Immature natural killer cell (primary cell): ENCODE measurements at regions not wholly inside any gene's neighbourhood (a gene's known extent, or its start where the extent isn't known, plus 50 kb on each side); places are given as distances from the start of the nearest gene placed in this dataset.

ENCODE experiments used
- DNase-seq, 3 donors: peaks; one replicate each; pipeline ENCODE4 v3.0.0; 2022; ENCODE audit warnings: mixed read lengths in 1 of 3
- H3K27ac Mint-ChIP-seq, 6 donors: one replicate each; pipeline ENCODE4 v1.8.0; 2020; ENCODE audit warnings: mixed read lengths in 6 of 6, mild to moderate bottlenecking in 5 of 6, inconsistent platforms in 4 of 6, moderate library complexity in 3 of 6
- H3K27me3 Mint-ChIP-seq, 3 donors: one replicate each; pipeline ENCODE4 v1.8.0; 2020 to 2021; ENCODE audit warnings: low read depth in 3 of 3, mild to moderate bottlenecking in 3 of 3, mixed read lengths in 3 of 3, moderate library complexity in 3 of 3, inconsistent platforms in 1 of 3
- H3K36me3 Mint-ChIP-seq, 3 donors: one replicate each; pipeline ENCODE4 v1.8.0; 2020; ENCODE audit warnings: mixed read lengths in 3 of 3, inconsistent platforms in 2 of 3, mild to moderate bottlenecking in 2 of 3
- H3K4me1 Mint-ChIP-seq, 2 donors: one replicate each; pipeline ENCODE4 v1.8.0; 2020; ENCODE audit warnings: inconsistent platforms in 2 of 2, mild to moderate bottlenecking in 2 of 2, mixed read lengths in 2 of 2, moderate library complexity in 1 of 2
- H3K4me3 Mint-ChIP-seq, 5 donors: one replicate each; pipeline ENCODE4 v1.8.0; 2020; ENCODE audit warnings: mild to moderate bottlenecking in 5 of 5, mixed read lengths in 5 of 5, inconsistent platforms in 3 of 5, moderate library complexity in 3 of 5
- H3K9me3 Mint-ChIP-seq, 6 donors: one replicate each; pipeline ENCODE4 v1.8.0; 2020; ENCODE audit warnings: mild to moderate bottlenecking in 6 of 6, mixed read lengths in 6 of 6, inconsistent platforms in 4 of 6, moderate library complexity in 3 of 6

DNA sequence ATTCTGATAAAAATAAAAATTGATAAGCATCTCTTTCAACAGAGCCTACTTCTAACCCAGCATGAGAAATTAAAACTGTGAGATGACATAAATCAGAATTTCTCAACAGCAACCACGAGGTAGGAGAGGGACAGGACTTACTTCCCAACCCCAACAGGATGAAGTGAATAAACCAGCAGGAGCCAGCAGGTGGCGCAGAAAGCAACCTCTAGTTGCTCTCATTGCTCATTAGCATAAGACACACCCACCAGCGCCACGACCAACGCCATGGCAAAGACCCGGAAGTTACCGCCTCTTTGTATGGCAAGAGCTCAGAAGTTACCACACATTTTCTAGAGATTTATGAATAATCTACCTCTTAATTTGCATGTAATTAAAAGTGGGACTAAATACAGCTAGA is 189.4 kb upstream of the CDH8 start:
- H3K9me3 Mint-ChIP-seq, result peaks cover 3 to 41% (median 14%) of the 10 kb centered on the region in 6 donors
- no peak overlapping the region for H3K27ac Mint-ChIP-seq
- no peak overlapping the region for H3K4me3 Mint-ChIP-seq
- H3K4me1 Mint-ChIP-seq, result no peaks in the 10 kb centered on the region
- DNase-seq, result no peak
- H3K27me3 Mint-ChIP-seq, result no peaks in the 10 kb centered on the region
- H3K36me3 Mint-ChIP-seq, result no peaks in the 10 kb centered on the region

DNA sequence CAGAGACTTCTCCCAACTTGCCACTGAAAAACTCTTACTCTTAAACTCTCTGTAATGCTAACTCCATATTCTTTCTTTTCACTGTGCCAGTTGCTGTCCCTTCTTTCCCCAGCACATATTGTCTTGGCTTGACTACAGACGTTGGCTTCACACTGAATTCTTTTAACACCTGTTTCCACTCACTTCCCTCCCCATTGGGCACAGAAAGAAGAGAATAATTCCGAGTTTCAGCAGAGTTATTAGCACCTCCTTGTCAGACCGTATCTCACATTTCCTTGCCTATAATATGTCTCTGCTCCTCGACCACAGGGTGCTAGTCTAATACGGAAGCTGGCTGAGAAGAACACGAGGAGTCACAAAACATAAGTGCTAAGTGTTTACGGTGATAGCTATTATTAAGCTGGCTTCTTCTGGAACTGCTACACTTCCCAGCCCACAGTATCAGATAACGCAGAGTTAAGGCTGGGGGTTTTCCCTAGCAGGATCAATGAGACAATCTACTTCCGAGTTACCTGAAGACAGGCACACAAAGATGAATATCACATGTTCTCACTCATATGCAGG is 188.5 kb upstream of the CDH8 start:
- DNase-seq, result no peak
- Mint-ChIP-seq H3K9me3 (peaks cover 3 to 47% (median 18%) of the 10 kb centered on the region in 6 donors), H3K27me3 (no peaks in the 10 kb centered on the region), H3K4me1 (no peaks in the 10 kb centered on the region), H3K4me3 (no peak overlapping the region), H3K36me3 (no peaks in the 10 kb centered on the region), H3K27ac (no peak overlapping the region)

DNA sequence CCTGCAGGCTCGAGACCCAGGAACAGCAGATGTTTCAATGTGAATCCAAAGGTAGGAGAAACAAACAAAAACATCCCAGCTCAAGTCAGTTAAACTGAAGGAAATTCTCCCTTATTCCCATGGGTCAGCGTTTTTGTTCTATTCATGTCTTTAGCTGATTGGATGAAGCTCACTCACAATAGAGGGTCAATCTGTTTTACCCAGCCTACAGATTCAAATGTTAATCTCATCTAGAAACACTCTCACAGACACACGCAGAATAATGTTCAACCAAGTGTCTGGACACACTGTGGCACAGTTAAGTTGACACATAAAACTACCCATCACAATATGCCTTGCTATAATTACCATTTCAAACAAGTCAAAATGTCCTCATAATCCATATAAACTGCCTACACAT is 180.6 kb upstream of the CDH8 start:
- no peak for DNase-seq
- H3K4me3 Mint-ChIP-seq, result no peak overlapping the region
- no peaks in the 10 kb centered on the region for H3K27me3 Mint-ChIP-seq
- peaks cover 4 to 45% (median 21%) of the 10 kb centered on the region in 6 donors for H3K9me3 Mint-ChIP-seq
- H3K36me3 Mint-ChIP-seq, result no peaks in the 10 kb centered on the region
- H3K27ac Mint-ChIP-seq, result no peak overlapping the region
- no peaks in the 10 kb centered on the region for H3K4me1 Mint-ChIP-seq

DNA sequence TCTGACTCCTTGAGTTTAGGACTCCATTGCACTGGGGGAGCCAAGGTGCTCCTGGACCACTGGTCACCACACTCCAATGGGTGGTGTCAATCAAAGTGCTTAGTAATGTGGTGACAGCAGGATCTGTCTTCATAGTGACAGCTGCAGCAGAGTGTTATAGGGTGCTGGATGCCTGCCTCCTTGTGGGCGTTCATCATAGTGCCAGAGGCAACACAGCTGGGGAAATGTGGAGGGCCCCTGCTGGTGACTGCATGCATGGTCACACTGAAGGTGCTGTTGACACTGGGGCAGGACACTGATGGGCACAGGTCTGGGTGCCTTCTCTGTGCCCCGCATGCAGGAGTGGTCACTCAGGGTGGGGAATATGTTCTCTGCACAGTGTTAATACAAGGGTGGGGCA is 177.5 kb upstream of the CDH8 start:
- peak overlapping the region in 1 of 6 donors; percentile 8 for H3K27ac Mint-ChIP-seq
- peaks cover 0 to 2% (median 1%) of the 10 kb centered on the region in 3 donors for H3K27me3 Mint-ChIP-seq
- H3K4me3 Mint-ChIP-seq, result no peak overlapping the region
- DNase-seq, result no peak
- peaks cover 7 to 55% (median 31%) of the 10 kb centered on the region in 6 donors for H3K9me3 Mint-ChIP-seq
- no peaks in the 10 kb centered on the region for H3K4me1 Mint-ChIP-seq
- H3K36me3 Mint-ChIP-seq, result peaks cover 0 to 3% (median 0%) of the 10 kb centered on the region in 3 donors

DNA sequence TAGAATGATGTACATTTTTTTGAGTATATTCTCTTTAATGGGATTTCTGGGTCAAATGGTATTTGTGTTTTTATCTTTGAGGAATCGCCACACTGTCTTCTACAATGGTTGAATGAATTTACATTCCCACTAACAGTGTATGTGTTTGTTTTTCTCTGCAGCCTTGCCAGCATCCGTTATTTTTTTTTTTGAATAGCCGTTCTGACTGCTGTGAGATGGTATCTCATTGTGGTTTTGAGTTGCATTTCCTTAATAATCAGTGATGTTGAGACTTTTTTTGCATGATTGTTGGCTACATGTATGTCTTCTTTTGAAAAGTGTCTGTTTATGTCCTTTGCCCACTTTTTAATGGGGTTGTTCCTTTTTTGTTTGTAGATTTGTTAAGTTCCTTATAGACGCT is 172.7 kb upstream of the CDH8 start:
- no peak overlapping the region for H3K4me3 Mint-ChIP-seq
- no peak overlapping the region for H3K27ac Mint-ChIP-seq
- no peaks in the 10 kb centered on the region for H3K4me1 Mint-ChIP-seq
- H3K9me3 Mint-ChIP-seq, result peaks cover 5 to 72% (median 26%) of the 10 kb centered on the region in 6 donors
- peaks cover 0 to 2% (median 1%) of the 10 kb centered on the region in 3 donors for H3K27me3 Mint-ChIP-seq
- H3K36me3 Mint-ChIP-seq, result peaks cover 0 to 3% (median 3%) of the 10 kb centered on the region in 3 donors
- DNase-seq, result no peak

DNA sequence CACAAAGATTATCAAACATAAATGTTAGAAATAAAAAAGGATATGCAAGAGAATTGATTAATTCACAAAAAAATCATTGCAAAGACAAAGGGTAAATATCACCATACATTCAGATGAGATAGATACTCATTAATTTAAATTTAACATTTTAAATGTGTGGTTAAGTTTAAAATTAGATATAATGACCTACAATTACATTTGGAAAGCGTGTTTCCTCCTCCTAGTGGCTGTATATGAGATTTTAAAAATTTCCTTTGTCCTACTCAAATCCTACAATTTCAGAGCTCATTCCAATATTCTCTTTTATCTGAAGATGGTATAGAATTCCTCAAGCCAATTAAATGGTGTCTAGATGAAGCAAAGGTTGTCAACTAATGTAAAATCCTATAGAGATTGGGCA is 169.2 kb upstream of the CDH8 start:
- H3K4me1 Mint-ChIP-seq, result no peaks in the 10 kb centered on the region
- peaks cover 0 to 2% (median 0%) of the 10 kb centered on the region in 3 donors for H3K27me3 Mint-ChIP-seq
- H3K36me3 Mint-ChIP-seq, result peaks cover 0 to 5% (median 0%) of the 10 kb centered on the region in 3 donors
- H3K4me3 Mint-ChIP-seq, result no peak overlapping the region
- H3K9me3 Mint-ChIP-seq, result peaks cover 6 to 50% (median 9%) of the 10 kb centered on the region in 6 donors
- no peak overlapping the region for H3K27ac Mint-ChIP-seq
- no peak for DNase-seq

DNA sequence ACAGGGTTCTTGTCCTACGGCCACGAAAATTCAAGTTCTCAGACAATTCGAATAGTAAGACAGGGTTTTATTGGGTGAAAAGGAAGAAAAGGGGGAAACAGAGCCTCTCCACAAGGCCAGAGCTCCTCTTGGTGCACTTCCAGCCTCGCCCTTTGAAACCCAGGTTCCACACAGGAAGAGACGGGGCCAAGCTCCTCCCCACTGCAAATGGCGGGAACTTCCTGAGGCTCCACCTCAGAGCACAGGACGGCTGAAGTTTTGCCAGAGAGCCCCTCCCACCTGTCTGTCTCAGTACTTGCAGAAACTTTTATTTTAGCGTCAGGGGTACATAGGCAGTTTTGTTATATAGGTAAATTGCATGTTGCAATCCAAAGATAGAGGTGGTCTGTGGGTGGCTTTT is 165.7 kb upstream of the CDH8 start:
- Mint-ChIP-seq H3K4me3 (no peak overlapping the region), H3K36me3 (peaks cover 0 to 9% (median 0%) of the 10 kb centered on the region in 3 donors), H3K27me3 (no peaks in the 10 kb centered on the region), H3K4me1 (no peaks in the 10 kb centered on the region), H3K27ac (no peak overlapping the region), H3K9me3 (peaks cover 2 to 35% (median 10%) of the 10 kb centered on the region in 6 donors)
- DNase-seq, result no peak

DNA sequence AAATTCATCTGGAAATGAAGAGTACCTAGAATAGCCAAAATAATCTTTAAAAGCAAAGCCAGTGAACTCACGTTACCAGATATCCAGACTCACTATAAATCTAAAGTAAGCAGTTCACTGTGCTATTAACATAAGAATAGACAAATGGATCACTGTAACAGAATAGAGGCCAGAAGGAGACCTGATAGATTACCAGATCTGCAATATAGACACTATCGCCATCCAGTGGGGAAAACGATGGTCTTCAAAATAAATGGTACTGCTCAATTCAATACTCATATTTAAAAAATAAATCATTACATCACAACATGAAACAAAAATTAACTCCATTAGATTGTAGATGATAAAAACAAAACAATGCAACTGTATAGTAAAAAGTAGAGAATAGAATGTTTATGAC is 158.6 kb upstream of the CDH8 start:
- peaks cover 0 to 3% (median 0%) of the 10 kb centered on the region in 3 donors for H3K36me3 Mint-ChIP-seq
- H3K27me3 Mint-ChIP-seq, result no peaks in the 10 kb centered on the region
- no peak overlapping the region for H3K4me3 Mint-ChIP-seq
- peaks cover 2 to 29% (median 14%) of the 10 kb centered on the region in 6 donors for H3K9me3 Mint-ChIP-seq
- H3K4me1 Mint-ChIP-seq, result no peaks in the 10 kb centered on the region
- H3K27ac Mint-ChIP-seq, result no peak overlapping the region
- DNase-seq, result no peak

DNA sequence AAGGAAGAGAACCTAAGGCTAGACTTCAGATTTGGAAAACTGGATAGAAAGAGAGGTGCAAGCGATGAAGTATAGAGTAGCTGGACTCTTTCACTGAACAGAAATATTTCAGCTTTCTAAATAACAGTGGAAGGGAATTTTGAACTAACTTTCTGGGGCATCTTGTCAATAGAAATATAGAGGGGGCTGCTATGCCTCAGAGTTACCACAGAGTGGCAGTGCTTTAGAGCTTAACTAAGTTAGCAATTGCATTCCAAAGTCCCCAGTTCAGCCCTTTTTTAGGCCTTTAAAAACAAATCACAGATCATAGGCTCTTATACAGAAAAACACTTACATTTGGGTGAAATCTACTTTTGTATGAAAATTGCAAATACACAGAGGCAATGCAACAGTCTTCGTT is 154.2 kb upstream of the CDH8 start:
- Mint-ChIP-seq H3K27ac (no peak overlapping the region), H3K36me3 (no peaks in the 10 kb centered on the region), H3K4me1 (no peaks in the 10 kb centered on the region), H3K4me3 (no peak overlapping the region), H3K27me3 (no peaks in the 10 kb centered on the region), H3K9me3 (peaks cover 3 to 41% (median 15%) of the 10 kb centered on the region in 6 donors)
- DNase-seq, result no peak

DNA sequence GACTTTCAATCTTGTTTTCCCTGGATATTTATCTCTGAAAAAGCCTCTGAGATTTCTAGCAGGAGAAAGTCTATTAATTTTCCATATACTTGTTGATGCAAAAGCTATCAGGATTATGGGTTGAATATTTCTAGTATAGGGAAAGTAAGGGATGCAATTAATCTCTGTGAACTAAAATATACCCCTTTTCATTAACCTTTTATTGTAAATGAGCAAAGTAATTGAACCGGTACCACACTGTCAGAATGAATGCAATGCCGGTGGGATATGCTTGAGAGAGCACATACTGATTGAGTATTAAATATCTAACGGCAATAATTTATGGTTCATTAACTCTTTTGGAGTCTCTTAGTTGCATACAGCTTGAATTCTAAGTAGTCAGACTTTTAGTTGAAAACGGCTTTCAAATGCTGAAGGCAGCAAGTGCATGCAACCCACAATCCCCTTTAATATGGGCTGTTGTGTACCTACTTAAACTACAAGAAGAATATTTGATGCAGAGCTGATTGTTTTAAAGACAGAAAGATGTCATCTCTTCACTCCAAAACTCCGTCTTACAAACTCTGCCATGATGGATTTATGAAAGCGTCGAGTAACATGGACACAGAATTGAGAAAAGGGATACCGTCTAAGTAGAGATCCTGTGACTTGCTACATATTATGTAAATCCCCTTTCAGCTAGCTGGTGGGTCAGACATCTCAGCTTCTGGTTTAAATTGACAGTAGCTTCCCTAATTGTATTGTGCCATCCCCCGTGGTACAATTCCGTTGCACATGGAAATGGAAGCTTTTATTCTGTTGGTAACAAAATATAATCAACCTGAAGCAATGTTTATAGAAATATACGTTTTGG is 141.3 kb upstream of the CDH8 start:
- Mint-ChIP-seq H3K4me3 (no peak overlapping the region), H3K27ac (no peak overlapping the region), H3K4me1 (no peaks in the 10 kb centered on the region), H3K27me3 (no peaks in the 10 kb centered on the region), H3K9me3 (peaks cover 6 to 26% (median 17%) of the 10 kb centered on the region in 6 donors), H3K36me3 (no peaks in the 10 kb centered on the region)
- DNase-seq, result no peak

DNA sequence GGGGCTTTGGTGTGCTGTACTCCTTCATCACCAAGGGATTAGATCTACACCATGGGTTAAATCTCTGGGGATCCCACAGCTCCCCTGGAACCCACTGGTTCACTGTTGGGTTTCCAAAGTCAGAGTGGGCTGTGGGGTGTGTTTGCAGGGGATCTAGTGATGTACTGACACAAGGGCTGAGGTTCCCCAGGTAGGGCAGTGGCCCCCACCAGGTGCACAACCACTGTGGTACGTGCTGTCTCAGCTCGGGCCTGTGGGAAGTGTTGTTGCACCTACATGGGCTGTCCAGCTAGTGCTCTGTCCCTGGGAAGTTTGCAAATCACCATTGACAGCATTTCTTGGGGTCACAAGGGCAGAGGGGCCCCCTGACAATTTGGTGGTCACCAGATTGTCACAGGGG is 134.4 kb upstream of the CDH8 start:
- no peaks in the 10 kb centered on the region for H3K36me3 Mint-ChIP-seq
- no peak overlapping the region for H3K4me3 Mint-ChIP-seq
- H3K4me1 Mint-ChIP-seq, result no peaks in the 10 kb centered on the region
- peaks cover 15 to 57% (median 26%) of the 10 kb centered on the region in 6 donors for H3K9me3 Mint-ChIP-seq
- H3K27ac Mint-ChIP-seq, result no peak overlapping the region
- DNase-seq, result no peak
- peaks cover 0 to 2% (median 1%) of the 10 kb centered on the region in 3 donors for H3K27me3 Mint-ChIP-seq

DNA sequence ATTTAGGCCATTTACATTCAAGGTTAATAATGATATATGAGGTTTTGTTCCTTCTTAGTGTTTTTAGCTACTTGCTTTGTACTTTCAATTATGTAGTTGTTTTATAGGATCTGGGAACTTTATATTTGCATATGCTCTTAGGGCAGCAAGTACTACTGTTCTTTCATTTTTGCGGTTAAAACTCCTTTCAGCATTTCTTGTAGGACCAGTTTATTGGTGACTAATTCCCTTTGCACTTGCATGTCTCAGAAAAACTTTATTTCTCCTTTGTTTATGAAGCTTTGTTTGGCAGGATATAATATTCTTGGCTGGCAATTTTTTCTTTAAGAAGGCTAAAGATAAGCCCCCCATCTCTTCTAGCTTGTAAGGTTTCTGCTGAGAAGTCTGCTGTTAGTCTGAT is 131.3 kb upstream of the CDH8 start:
- Mint-ChIP-seq H3K4me1 (no peaks in the 10 kb centered on the region), H3K4me3 (no peak overlapping the region), H3K27ac (no peak overlapping the region), H3K27me3 (peaks cover 0 to 2% (median 1%) of the 10 kb centered on the region in 3 donors), H3K9me3 (peaks cover 16 to 69% (median 31%) of the 10 kb centered on the region in 6 donors), H3K36me3 (no peaks in the 10 kb centered on the region)
- no peak for DNase-seq

DNA sequence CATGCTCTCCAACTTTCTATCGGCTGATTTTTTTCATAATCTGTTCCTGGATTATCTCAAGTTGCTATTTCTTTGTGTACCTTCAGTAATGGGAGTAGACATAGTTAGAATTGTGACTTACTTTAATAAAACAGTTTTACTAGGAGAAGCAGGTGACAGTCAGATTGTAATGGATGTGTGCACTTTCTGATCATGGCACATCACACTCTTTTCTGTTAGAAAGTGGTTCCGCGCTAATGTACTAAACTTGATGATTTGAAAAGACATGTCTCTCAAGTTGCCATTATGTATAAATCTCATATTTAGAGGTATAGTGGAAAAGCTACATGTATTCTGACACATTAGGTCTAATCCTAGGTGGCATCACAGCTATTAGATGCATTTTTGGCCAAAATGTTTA is 121.3 kb upstream of the CDH8 start:
- Mint-ChIP-seq H3K9me3 (peaks cover 0 to 25% (median 13%) of the 10 kb centered on the region in 6 donors), H3K4me3 (no peak overlapping the region), H3K4me1 (no peaks in the 10 kb centered on the region), H3K36me3 (no peaks in the 10 kb centered on the region), H3K27ac (no peak overlapping the region), H3K27me3 (peaks cover 0 to 2% (median 0%) of the 10 kb centered on the region in 3 donors)
- no peak for DNase-seq

DNA sequence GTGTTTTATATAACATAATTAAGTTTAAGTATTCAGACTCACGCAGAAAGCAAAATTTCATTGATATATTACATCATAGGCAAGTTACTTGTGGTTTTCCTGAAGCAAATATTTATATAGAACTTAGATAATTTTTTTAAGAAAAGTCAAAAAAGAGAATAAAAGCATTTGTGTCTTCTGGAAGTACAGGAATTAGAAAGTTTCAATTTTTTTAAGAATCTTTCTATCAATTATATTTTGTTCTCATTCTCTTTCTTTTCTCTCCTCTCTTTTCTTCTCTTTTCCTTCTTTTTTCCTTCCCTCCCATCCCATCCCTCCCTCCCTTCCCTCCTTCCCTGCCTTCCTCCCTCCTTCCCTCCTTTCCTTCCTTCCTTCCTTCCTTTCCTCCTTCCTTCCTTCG is 120.7 kb upstream of the CDH8 start:
- no peaks in the 10 kb centered on the region for H3K36me3 Mint-ChIP-seq
- no peak overlapping the region for H3K27ac Mint-ChIP-seq
- peaks cover 0 to 2% (median 0%) of the 10 kb centered on the region in 3 donors for H3K27me3 Mint-ChIP-seq
- no peaks in the 10 kb centered on the region for H3K4me1 Mint-ChIP-seq
- peaks cover 0 to 27% (median 11%) of the 10 kb centered on the region in 6 donors for H3K9me3 Mint-ChIP-seq
- H3K4me3 Mint-ChIP-seq, result no peak overlapping the region
- DNase-seq, result no peak
